HUES48 (cell line): ENCODE measurements at regions not wholly inside any gene's neighbourhood (a gene's known extent, or its start where the extent isn't known, plus 50 kb on each side); places are given as distances from the start of the nearest gene placed in this dataset.
"Not testable (repeated sequence)": the region's sequence is repeated elsewhere in the genome, so short reads cannot be mapped to it uniquely, and the experiment has no call there.

Experiments used
- H3K27ac ChIP-seq: one replicate; pipeline ENCODE4 v1.7.0; 2013; ENCODE audit warnings: low read depth, low read length, inconsistent platforms
- H3K27me3 ChIP-seq: 2 replicates; pipeline ENCODE4 v1.6.1; 2013; ENCODE audit warnings: mild to moderate bottlenecking, low read length; ENCODE audit not compliant: control insufficient read depth, insufficient read depth
- H3K36me3 ChIP-seq: 2 replicates; pipeline ENCODE4 v1.6.1; 2013; ENCODE audit warnings: low read length; ENCODE audit not compliant: control insufficient read depth, insufficient read depth
- H3K4me1 ChIP-seq: 2 replicates; pipeline ENCODE4 v1.6.1; 2013; ENCODE audit warnings: mild to moderate bottlenecking, low read length; ENCODE audit not compliant: control insufficient read depth, insufficient read depth
- H3K4me3 ChIP-seq: 2 replicates; pipeline ENCODE4 v1.5.1; 2013; ENCODE audit warnings: mild to moderate bottlenecking, low read depth, low read length
- H3K9ac ChIP-seq: 2 replicates; pipeline ENCODE4 v1.6.1; 2013; ENCODE audit warnings: mild to moderate bottlenecking, low read depth, low read length, moderate library complexity
- H3K9me3 ChIP-seq: 2 replicates; pipeline ENCODE4 v1.6.1; 2013; ENCODE audit warnings: low read length; ENCODE audit not compliant: control insufficient read depth, insufficient read depth

DNA sequence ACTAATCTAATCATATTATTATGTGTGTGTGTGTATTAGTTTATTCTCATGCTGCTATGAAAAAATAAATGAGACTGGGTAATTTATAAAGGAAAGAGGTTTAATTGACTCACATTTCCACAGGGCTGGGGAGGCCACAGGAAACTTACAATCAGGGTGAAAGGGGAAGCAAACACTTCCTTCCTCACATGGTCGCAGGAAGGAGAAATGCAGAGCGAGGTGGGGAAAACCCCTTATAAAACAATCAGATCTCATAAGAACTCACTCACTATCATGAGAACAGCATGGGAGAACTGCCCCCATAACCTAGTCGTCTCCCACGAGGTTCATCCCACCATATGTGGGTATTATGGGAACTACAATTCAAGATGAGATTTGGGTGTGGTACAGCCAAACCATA, 190.9 kb upstream of the TAPT1 start:
- Histone ChIP-seq H3K27ac (no peak overlapping the region), H3K4me3 (no peak overlapping the region), H3K4me1 (no peaks in the 10 kb centered on the region), H3K36me3 (no peaks in the 10 kb centered on the region), H3K9ac (no peak overlapping the region), H3K9me3 (no peaks in the 10 kb centered on the region; the same call in 1 of the 2 replicates), H3K27me3 (no peaks in the 10 kb centered on the region)

DNA sequence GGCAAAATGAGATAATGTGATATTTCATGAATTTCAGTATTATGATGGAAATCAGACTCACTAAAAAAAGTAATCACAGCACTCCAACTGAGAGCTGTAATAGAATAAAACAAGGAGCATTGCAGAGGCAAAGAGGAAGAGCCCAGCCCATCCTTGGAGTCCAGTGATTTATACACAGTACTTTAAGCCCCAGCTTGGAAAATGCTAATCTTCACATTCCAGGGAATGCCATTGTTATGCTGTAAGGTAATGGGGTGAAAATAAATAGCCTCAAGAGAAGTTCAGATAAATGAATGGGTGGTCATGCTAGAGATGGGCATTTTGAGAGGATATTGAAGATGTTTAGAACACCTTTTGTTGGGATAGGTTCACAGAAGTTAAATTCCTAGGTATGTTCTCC, 190.3 kb upstream of the TAPT1 start:
- Histone ChIP-seq H3K36me3 (no peaks in the 10 kb centered on the region), H3K4me3 (no peak overlapping the region), H3K27me3 (no peaks in the 10 kb centered on the region), H3K4me1 (no peaks in the 10 kb centered on the region), H3K9ac (no peak overlapping the region), H3K9me3 (no peaks in the 10 kb centered on the region; the same call in 1 of the 2 replicates), H3K27ac (no peak overlapping the region)

DNA sequence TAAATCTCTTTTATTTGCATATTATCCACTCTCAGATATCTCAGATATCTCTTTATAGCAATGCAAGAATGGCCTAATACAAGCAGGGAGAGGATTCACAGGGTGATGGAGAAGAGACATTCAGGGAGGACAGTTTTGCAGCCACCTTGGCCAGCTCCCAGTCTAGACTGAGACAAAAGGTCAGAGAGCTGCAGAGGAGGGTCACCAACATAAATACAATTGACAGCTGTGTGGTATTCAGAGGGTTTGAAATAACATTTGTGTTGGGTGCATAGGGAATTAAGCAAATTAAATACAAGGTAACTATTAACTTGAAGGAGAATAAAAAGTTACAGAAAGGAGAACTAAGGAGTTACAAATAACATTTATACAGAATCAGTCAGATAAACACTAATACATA, 189.5 kb upstream of the TAPT1 start:
- H3K4me3 ChIP-seq = no peak overlapping the region
- H3K36me3 ChIP-seq = no peaks in the 10 kb centered on the region
- no peak overlapping the region for H3K9ac ChIP-seq
- H3K4me1 ChIP-seq = no peaks in the 10 kb centered on the region
- H3K9me3 ChIP-seq = no peaks in the 10 kb centered on the region; the same call in 1 of the 2 replicates
- H3K27me3 ChIP-seq = no peaks in the 10 kb centered on the region
- no peak overlapping the region for H3K27ac ChIP-seq

DNA sequence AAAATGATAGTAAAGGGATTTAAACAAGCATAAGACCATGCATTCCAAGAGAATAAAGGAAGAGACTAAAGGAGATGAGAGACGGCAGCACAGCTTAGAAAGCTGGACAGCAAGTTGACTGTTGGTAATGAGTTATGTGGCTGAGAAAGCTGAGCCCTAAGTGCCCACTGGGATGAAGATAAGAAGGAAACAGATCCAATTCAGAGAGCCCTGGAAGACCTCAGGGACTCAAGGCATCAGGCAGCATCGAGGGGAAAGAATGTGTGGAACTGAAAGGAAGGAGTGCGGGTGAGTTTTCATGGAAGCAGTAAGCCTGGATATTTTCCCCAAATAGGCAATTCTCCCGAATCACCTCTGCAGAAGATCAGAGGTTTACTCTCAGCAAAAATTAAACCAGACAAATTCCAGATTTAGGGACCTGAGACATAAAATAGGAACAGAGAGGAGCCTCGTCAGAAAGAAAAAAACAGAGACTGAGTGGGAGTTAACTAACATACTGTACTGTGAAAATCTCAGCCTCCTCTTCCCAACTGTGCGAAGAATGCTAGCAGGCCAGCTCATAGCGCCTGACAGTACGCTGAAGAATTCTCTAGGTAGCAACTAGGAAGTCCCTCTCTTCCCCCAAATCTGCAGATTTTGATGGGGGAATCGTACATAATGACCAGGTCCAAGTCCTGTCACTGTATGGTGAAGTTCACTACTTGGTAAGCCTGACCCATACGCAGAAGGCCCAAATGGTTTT, 187.7 kb upstream of the TAPT1 start:
- Histone ChIP-seq H3K9me3 (no peaks in the 10 kb centered on the region), H3K27ac (no peak overlapping the region), H3K36me3 (no peaks in the 10 kb centered on the region), H3K4me1 (no peaks in the 10 kb centered on the region), H3K4me3 (no peak overlapping the region), H3K27me3 (no peaks in the 10 kb centered on the region), H3K9ac (no peak overlapping the region)

DNA sequence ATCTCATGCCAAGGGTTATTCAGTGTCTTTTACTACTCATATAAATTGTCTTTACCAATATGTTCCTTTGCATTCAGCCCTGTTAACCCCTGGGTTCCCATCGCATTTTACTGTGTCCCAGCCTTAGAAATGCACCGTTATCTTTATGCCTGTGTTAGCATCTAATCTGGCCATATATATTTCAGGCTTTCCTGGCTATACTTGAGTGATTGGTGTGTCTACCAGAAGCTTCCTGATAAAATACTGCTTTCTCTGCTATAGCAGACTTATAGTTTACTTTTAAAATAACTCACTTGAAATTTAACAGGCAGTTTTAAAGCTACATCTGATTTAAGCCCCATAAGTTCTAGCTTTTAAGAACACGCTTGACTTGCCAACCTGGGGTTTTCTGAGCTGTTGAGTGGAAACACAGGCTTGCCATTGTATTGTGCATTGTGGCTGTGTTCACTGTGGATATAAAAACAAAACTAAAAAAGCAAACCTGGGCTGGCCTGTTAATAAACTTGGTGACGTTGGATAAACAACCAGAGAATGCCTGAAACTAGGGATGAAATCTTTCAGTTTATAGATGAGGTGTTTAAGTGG, 185.3 kb upstream of the TAPT1 start:
- no peaks in the 10 kb centered on the region for H3K4me1 ChIP-seq
- no peak overlapping the region for H3K4me3 ChIP-seq
- peaks cover 5% of the 10 kb centered on the region; the same call in 1 of the 2 replicates for H3K9me3 ChIP-seq
- no peaks in the 10 kb centered on the region for H3K36me3 ChIP-seq
- no peak overlapping the region for H3K27ac ChIP-seq
- H3K9ac ChIP-seq = no peak overlapping the region
- H3K27me3 ChIP-seq = no peaks in the 10 kb centered on the region

DNA sequence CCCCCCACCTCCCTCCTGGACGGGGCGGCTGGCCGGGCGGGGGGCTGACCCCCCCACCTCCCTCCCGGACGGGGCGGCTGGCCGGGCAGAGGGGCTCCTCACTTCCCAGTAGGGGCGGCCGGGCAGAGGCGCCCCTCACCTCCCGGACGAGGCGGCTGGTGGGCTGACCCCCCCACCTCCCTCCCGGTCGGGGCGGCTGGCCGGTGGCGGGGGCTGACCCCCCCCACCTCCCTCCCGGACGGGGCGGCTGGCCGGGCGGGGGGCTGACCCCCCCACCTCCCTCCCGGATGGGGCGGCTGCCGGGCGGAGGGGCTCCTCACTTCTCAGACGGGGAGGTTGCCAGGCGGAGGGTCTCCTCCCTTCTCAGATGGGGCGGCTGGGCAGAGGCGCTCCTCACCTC, 166.9 kb upstream of the TAPT1 start:
- H3K9me3 ChIP-seq, H3K27ac ChIP-seq, H3K9ac ChIP-seq, H3K27me3 ChIP-seq, H3K4me3 ChIP-seq, H3K4me1 ChIP-seq, H3K36me3 ChIP-seq: not testable (repeated sequence)

DNA sequence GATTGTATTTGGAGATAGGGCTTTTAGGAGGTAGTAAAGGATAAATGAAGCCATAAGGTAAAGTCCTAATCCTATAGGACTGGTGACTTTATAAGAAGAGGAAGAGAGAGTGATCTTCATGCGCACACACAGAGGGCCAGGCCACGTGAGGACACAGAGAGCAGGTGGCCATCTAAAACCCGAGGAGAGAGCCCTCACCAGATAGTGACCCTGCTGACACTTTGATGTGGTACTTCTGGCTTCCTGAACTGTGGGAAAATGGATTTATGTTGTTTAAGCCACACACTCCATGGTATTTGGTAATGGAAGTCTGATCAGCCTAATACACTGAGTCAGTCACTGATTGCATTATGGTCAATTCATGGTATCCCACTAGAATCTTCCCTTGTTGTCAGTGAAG, 164.9 kb upstream of the TAPT1 start:
- Histone ChIP-seq H3K27me3 (no peaks in the 10 kb centered on the region), H3K4me3 (no peak overlapping the region)

DNA sequence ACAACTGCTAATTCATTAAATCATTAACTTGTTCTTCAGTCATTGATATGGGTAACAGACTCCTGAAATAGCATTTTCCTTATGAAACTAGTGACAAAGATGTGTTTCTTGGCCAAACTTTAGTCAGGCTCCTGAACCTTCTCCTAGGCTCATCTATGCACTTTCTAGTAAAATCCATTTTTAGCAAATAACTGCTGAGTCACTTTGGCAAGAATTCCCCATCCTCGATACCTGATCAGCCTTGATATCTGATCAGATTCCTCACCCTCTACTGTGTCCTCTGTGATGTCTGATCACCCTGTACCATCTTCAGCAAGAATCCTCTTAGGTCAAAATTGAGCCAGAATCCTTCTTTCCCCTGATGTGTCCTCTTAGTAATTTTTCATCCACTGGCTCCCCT, 161.2 kb upstream of the TAPT1 start:
- no peaks in the 10 kb centered on the region for H3K27me3 ChIP-seq
- H3K4me3 ChIP-seq = no peak overlapping the region
- no peak overlapping the region for H3K27ac ChIP-seq
- no peaks in the 10 kb centered on the region for H3K36me3 ChIP-seq
- no peak overlapping the region for H3K9ac ChIP-seq
- H3K4me1 ChIP-seq = peaks cover 5% of the 10 kb centered on the region; the same call in 1 of the 2 replicates
- H3K9me3 ChIP-seq = peaks cover 4% of the 10 kb centered on the region; the same call in 1 of the 2 replicates

More for the DNA sequence above, 164.9 kb upstream of the TAPT1 start:
- H3K9ac ChIP-seq = no peak overlapping the region
- peaks cover 9% of the 10 kb centered on the region; the same call in 1 of the 2 replicates for H3K9me3 ChIP-seq
- no peak overlapping the region for H3K27ac ChIP-seq
- no peaks in the 10 kb centered on the region for H3K4me1 ChIP-seq
- H3K36me3 ChIP-seq = no peaks in the 10 kb centered on the region

DNA sequence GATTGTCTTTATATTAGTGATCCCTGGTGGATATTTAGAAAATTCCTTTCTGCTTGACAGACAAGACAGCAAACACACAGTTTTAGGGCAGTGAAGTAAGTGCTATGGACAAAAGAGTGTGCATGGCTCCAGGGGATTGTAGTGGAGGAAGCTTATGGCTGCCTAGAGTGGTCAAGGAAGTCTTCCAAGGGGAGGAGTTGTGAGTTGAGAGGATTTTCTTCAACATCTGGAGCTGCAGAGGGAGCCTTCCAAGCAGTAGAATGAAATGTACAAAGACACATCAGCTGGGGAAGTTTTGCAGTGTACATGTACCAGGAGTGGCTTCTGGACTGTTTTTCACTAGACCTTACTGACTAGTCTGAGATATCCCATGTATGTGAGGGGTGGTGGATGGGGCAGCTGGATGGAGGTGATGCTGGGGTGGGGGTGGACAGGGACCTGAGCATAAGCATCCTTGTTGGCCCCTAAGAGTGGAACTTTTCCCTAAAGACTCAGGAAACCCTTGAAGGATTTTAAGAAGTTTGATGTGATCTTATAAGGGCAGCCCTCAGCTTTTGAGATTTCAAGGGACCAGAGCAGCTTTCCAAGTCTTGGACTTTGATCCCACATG, 160.5 kb upstream of the TAPT1 start:
- H3K4me3 ChIP-seq = no peak overlapping the region
- peaks cover 5% of the 10 kb centered on the region; the same call in 1 of the 2 replicates for H3K4me1 ChIP-seq
- H3K9ac ChIP-seq = no peak overlapping the region
- no peaks in the 10 kb centered on the region for H3K9me3 ChIP-seq
- no peaks in the 10 kb centered on the region for H3K36me3 ChIP-seq
- H3K27ac ChIP-seq = no peak overlapping the region
- H3K27me3 ChIP-seq = no peaks in the 10 kb centered on the region

DNA sequence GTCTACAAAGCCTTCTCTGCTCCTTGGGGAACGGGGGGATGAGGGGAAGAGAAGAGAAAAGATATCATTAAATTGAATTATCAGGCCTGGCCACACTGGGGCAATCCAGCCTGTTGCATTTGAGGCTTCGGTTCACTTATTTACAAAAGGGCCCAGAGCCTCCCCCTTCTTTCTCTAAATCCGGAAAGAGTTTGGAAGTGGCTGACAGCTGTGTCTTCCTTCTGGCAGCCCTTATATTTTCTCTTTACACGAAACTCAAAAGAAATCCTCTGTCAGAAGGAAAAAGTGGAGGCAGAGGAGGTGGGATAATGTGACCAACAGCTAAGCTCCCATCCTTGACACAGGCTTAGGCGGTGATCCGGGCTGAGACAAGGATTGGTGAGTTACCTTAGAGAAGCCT, 158.3 kb upstream of the TAPT1 start:
- no peak overlapping the region for H3K4me3 ChIP-seq
- H3K4me1 ChIP-seq = peaks cover 5% of the 10 kb centered on the region; the same call in 1 of the 2 replicates
- no peaks in the 10 kb centered on the region for H3K27me3 ChIP-seq
- no peaks in the 10 kb centered on the region for H3K36me3 ChIP-seq
- H3K9me3 ChIP-seq = no peaks in the 10 kb centered on the region
- no peak overlapping the region for H3K27ac ChIP-seq
- no peak overlapping the region for H3K9ac ChIP-seq

DNA sequence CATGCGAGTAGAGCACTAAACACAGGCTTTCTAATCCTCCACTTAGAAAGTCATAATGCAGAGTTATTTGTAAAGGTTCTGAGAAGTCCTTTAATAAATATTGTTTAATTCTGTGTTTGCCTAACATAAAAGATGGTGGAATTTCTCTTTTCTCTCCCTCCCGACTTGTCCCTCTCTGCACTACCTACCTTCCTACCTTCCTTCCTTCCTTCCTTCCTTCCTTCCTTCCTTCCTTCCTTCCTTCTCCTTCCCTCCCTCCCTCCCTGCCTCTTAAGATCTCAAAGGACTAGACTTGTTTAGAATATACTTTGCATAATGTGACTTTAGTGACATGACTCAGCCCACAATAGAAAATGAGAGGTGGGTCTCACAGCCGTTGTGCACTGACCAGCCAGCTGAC, 156.3 kb upstream of the TAPT1 start:
- H3K9me3 ChIP-seq = no peaks in the 10 kb centered on the region
- H3K27ac ChIP-seq = no peak overlapping the region

More for the DNA sequence above, 156.3 kb upstream of the TAPT1 start:
- no peaks in the 10 kb centered on the region for H3K36me3 ChIP-seq
- peaks cover 10% of the 10 kb centered on the region for H3K4me1 ChIP-seq
- H3K9ac ChIP-seq = no peak overlapping the region
- H3K4me3 ChIP-seq = no peak overlapping the region
- H3K27me3 ChIP-seq = no peaks in the 10 kb centered on the region
